ENCODE measurements at regions not wholly inside any gene's neighbourhood (a gene's known extent, or its start where the extent isn't known, plus 50 kb on each side); places are given as distances from the start of the nearest gene placed in this dataset.

GRCh38 chr10:61842755-61843497 is 58.6 kb upstream of the ARID5B start:
- no peak for DNase-seq

GRCh38 chr10:61844116-61844822 is 57.2 kb upstream of the ARID5B start:
- DNase-seq = no peak

DNA sequence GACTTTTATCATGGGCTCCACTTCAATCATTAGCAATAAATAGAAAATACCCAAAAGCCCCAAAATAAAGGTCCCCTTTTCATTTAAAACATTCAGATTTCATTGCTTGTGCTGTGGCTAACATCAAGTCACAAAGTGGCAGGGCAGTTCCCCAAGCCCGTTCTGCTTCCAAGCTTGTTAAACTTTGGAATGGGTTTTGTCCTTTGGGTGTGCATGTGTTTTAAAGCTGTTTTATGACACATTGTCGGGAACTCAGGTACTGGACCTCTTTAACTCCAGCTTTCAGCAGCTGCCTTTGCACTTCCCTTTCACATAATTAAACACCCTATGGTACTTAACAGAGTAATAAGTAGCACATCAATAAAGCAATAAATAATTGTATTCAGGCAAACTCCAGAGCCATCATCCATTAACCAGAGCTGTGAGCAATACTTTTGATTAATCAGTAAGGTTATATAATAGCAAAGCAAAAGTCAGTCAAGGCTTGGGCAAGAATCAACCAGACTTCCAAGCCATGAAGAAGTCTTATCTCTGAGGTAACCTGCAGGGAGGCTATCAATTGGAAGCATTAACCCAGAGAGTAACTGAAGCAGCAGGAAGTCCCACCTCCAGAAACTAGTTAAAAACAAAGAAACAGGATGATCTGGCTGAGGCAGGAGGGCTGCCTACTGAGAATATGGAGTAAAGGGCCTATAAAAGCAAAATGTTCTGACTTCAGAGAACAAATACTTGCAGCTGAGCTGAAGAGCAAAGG is 56.1 kb upstream of the ARID5B start:
- DNase-seq = no peak

GRCh38 chr10:61845950-61846268 is 55.6 kb upstream of the ARID5B start:
- DNase-seq = no peak

DNA sequence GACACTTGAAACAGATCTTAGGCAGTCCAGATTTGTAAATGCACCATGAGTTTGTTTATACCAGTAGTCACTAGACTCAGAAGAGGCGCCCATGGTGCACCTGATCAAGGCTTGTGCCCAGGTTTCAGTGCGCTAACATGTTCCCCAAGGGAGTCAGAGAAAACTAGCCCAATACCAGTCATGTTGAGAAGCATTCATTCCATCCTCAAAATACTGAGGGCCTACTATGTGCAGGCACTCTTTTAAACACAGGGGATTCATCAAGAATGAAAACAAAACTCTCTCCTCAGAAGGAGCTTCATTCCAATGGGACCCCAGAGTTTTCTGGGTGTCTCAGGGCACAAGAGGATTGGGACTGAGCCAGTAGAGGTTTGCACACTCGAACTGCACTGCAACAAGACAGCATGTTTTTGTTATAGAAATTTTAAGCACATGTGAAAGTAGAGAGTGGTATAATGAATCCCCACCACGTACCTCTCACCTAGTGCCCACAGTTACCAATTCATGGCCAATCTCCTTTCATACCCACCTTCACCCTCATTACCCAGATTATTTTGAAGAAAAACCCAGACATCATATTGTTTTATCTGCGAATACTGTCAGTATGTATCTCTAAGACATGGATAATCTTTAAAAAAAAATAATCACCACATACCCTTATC is 55.0 kb upstream of the ARID5B start:
- DNase-seq = no peak

- no peak for DNase-seq
These were observed 54.4 kb upstream of the ARID5B start for GRCh38 chr10:61847087-61847486.

DNA sequence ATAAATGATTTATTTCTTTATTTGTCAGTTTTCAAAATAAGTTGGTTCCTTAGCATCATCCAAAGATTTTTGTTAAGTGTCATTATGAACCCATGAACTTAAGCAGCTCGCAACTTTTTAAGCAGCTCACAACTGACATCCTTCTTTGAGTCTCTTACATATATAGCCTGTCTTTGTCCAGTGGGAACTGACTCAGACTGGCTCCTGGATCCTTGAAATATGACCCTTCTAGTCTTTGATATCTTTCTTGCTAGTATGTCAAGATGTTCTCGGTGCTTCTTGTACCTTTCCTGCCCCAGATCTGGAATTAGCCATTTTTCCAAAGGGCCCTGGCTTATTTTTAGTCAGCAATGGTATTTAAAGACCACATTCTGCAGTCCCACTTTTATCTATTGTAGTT is 53.9 kb upstream of the ARID5B start:
- no peak for DNase-seq

GRCh38 chr10:61850376-61850775 is 51.1 kb upstream of the ARID5B start:
- DNase-seq = no peak

Measured in DMS53 (cell line).